H1 (cell line): ENCODE measurements at regions not wholly inside any gene's neighbourhood (a gene's known extent, or its start where the extent isn't known, plus 50 kb on each side); places are given as distances from the start of the nearest gene placed in this dataset.

ENCODE experiments used
- CTCF ChIA-PET: fragments of 300-600 bp; sonication (Branson Sonifier 250); formaldehyde crosslinking; loops from one replicate; lab custom pipeline; 2021; ENCODE audit not compliant: partially characterized antibody; lab: Charles Lee
- POLR2A ChIA-PET: fragments of 300-600 bp; sonication (Branson Sonifier 250); formaldehyde crosslinking; loops from one replicate; lab custom pipeline; 2021; ENCODE audit warnings: inconsistent platforms; ENCODE audit not compliant: partially characterized antibody; lab: Charles Lee
- DNase-seq, 2 experiments: peaks; one replicate each; pipeline versions ENCODE4 v3.0.0 to v3.0.0-alpha.2; 2010 to 2022; ENCODE audit warnings: low spot score in 2 of 2, low read depth in 1 of 2, mixed read lengths in 1 of 2
- FAIRE-seq: peaks from 2 replicates; lab custom pipeline; 2011; peaks lifted over from hg19 to GRCh38; lab: Jason Lieb, UNC
- H2AFZ ChIP-seq: 2 replicates; pipeline ENCODE4 v1.8.1; 2012; ENCODE audit warnings: low read length, inconsistent platforms
- H2AK5ac ChIP-seq: 2 replicates; pipeline ENCODE4 v1.6.1; 2013; ENCODE audit warnings: low read depth, low read length
- H2BK120ac ChIP-seq: replicated peaks from 2 replicates; pipeline ENCODE3; 2013; ENCODE audit warnings: low read depth, low read length, inconsistent platforms
- H2BK12ac ChIP-seq: 2 replicates; pipeline ENCODE4 v1.6.1; 2013; ENCODE audit warnings: low read depth, low read length
- H2BK15ac ChIP-seq: 2 replicates; pipeline ENCODE4 v1.6.1; 2013; ENCODE audit warnings: low read length
- H2BK20ac ChIP-seq: 2 replicates; pipeline ENCODE4 v1.6.1; 2013; ENCODE audit warnings: low read length
- H2BK5ac ChIP-seq: 2 replicates; pipeline ENCODE4 v1.6.1; 2013; ENCODE audit warnings: low read depth, low read length
- H3K14ac ChIP-seq: 2 replicates; pipeline ENCODE4 v1.6.1; 2013; ENCODE audit warnings: inconsistent platforms; ENCODE audit not compliant: insufficient read length
- H3K18ac ChIP-seq: 2 replicates; pipeline ENCODE4 v1.6.1; 2013; ENCODE audit warnings: low read length; ENCODE audit errors: extremely low read depth
- H3K23ac ChIP-seq: 2 replicates; pipeline ENCODE4 v1.6.1; 2013; ENCODE audit warnings: inconsistent platforms; ENCODE audit not compliant: insufficient read length
- H3K23me2 ChIP-seq: 2 replicates; pipeline ENCODE4 v1.6.1; 2013; ENCODE audit warnings: low read depth, low read length
- H3K27ac ChIP-seq: 2 replicates; pipeline ENCODE4 v1.6.1; 2011; ENCODE audit warnings: low read depth, low read length, inconsistent platforms
- H3K27me3 ChIP-seq, 4 experiments: replicated peaks in 1 of 4; 1 replicate in 1 of 4; 2 replicates in 3 of 4; pipeline versions ENCODE4 v1.6.1 to v1.8.1; 2011 to 2013; ENCODE audit warnings: low read length in 3 of 4, mild to moderate bottlenecking in 3 of 4, inconsistent platforms in 2 of 4, mixed read lengths in 2 of 4, moderate library complexity in 1 of 4; ENCODE audit not compliant: control insufficient read depth in 3 of 4, insufficient read depth in 3 of 4; ENCODE audit errors: extremely low read depth in 1 of 4
- H3K36me3 ChIP-seq, 4 experiments: 2 replicates each; pipeline versions ENCODE4 v1.6.1 to v1.8.1; 2011 to 2013; ENCODE audit warnings: mild to moderate bottlenecking in 4 of 4, low read length in 3 of 4, moderate library complexity in 2 of 4, control low read depth in 1 of 4, inconsistent platforms in 1 of 4; ENCODE audit not compliant: insufficient read depth in 4 of 4, control insufficient read depth in 2 of 4
- H3K4ac ChIP-seq: replicated peaks from 2 replicates; pipeline ENCODE3; 2013; ENCODE audit warnings: low read length, low read depth, mixed read lengths, inconsistent platforms; ENCODE audit not compliant: insufficient read length
- H3K4me1 ChIP-seq, 4 experiments: replicated peaks in 1 of 4; 1 replicate in 1 of 4; 2 replicates in 3 of 4; pipeline versions ENCODE4 v1.6.1 to v1.8.1; 2011 to 2013; ENCODE audit warnings: low read length in 3 of 4, inconsistent platforms in 2 of 4, mixed read lengths in 1 of 4; ENCODE audit not compliant: insufficient read depth in 4 of 4, control insufficient read depth in 3 of 4
- H3K4me2 ChIP-seq, 2 experiments: 2 replicates each; pipeline versions ENCODE4 v1.6.1 to v1.8.1; 2011 to 2013; ENCODE audit warnings: low read depth in 2 of 2, low read length in 2 of 2, control low read depth in 1 of 2, inconsistent platforms in 1 of 2, mild to moderate bottlenecking in 1 of 2; ENCODE audit not compliant: insufficient read depth in 1 of 2
- H3K4me3 ChIP-seq, 4 experiments: fragments of 200-600, 300-600 bp in 1 of 4; sonication (generic), shearing (Covaris generic), sonication (Bioruptor Twin) in 1 of 4; 2 replicates each; pipeline versions ENCODE4 v1.5.1 to v1.8.1; 2011 to 2016; ENCODE audit warnings: low read length in 4 of 4, low read depth in 3 of 4, control low read depth in 2 of 4, inconsistent platforms in 2 of 4, mild to moderate bottlenecking in 2 of 4, mixed read lengths in 1 of 4, moderate library complexity in 1 of 4; ENCODE audit not compliant: insufficient read depth in 2 of 4; ENCODE audit errors: extremely low read depth in 1 of 4
- H3K56ac ChIP-seq: replicated peaks from 2 replicates; pipeline ENCODE3; 2013; ENCODE audit warnings: low read depth, mild to moderate bottlenecking, mixed read lengths, low read length, inconsistent platforms; ENCODE audit not compliant: insufficient read length
- H3K79me1 ChIP-seq: 2 replicates; pipeline ENCODE4 v1.6.1; 2013; ENCODE audit warnings: low read depth, low read length, control low read depth
- H3K79me2 ChIP-seq, 2 experiments: 2 replicates each; pipeline versions ENCODE4 v1.6.1 to v1.8.1; 2012 to 2013; ENCODE audit warnings: low read length in 2 of 2, mild to moderate bottlenecking in 2 of 2, inconsistent platforms in 1 of 2; ENCODE audit not compliant: insufficient read depth in 2 of 2, control insufficient read depth in 1 of 2
- H3K9ac ChIP-seq, 4 experiments: replicated peaks in 1 of 4; 1 replicate in 1 of 4; 2 replicates in 3 of 4; pipeline versions ENCODE4 v1.6.1 to v1.8.1; 2011 to 2013; ENCODE audit warnings: low read depth in 3 of 4, low read length in 3 of 4, control low read depth in 2 of 4, mild to moderate bottlenecking in 2 of 4, moderate library complexity in 2 of 4, inconsistent platforms in 1 of 4; ENCODE audit errors: extremely low read depth in 1 of 4
- H3K9me3 ChIP-seq, 2 experiments: 2 replicates each; pipeline versions ENCODE4 v1.6.1 to v1.8.1; 2012 to 2013; ENCODE audit warnings: mild to moderate bottlenecking in 2 of 2, moderate library complexity in 2 of 2, control low read depth in 1 of 2, inconsistent platforms in 1 of 2, low read depth in 1 of 2, low read length in 1 of 2, mixed read lengths in 1 of 2; ENCODE audit not compliant: insufficient read depth in 2 of 2
- H4K20me1 ChIP-seq, 2 experiments: replicated peaks in 1 of 2; 2 replicates each; pipeline versions ENCODE3 to v1.8.1; 2011 to 2013; ENCODE audit warnings: inconsistent platforms in 2 of 2, low read length in 2 of 2, mild to moderate bottlenecking in 1 of 2; ENCODE audit not compliant: insufficient read depth in 2 of 2, control insufficient read depth in 1 of 2
- H4K5ac ChIP-seq: 2 replicates; pipeline ENCODE4 v1.6.1; 2013; ENCODE audit warnings: low read length, low read depth, mixed read lengths, inconsistent platforms; ENCODE audit not compliant: insufficient read length
- H4K8ac ChIP-seq: 2 replicates; pipeline ENCODE4 v1.8.0; 2013; ENCODE audit warnings: mild to moderate bottlenecking, moderate library complexity, low read length, inconsistent platforms; ENCODE audit not compliant: insufficient read depth; ENCODE audit errors: extremely low read depth
- H4K91ac ChIP-seq: replicated peaks from 2 replicates; pipeline ENCODE3; 2013; ENCODE audit warnings: low read length, mixed read lengths, inconsistent platforms; ENCODE audit not compliant: insufficient read length
- ATF2 ChIP-seq: IDR thresholded peaks from 2 replicates; pipeline ENCODE4 v1.6.1; 2012; ENCODE audit warnings: low read length, inconsistent platforms
- CBX5 ChIP-seq: fragments of 300-800, 300-1000 bp; sonication (generic); IDR thresholded peaks from 2 replicates; pipeline ENCODE4 v1.7.1; 2016; ENCODE audit warnings: antibody characterized with exemption, low read length, low read depth
- GABPA ChIP-seq: IDR thresholded peaks from 2 replicates; pipeline ENCODE4 v1.6.1; 2011; ENCODE audit warnings: mild to moderate bottlenecking, low read length, moderate library complexity, borderline replicate concordance; ENCODE audit not compliant: insufficient read depth
- MAFK ChIP-seq: IDR thresholded peaks from 2 replicates; pipeline ENCODE4 v1.6.1; 2012; ENCODE audit warnings: low read depth, mild to moderate bottlenecking, improper control_type of control experiment, low read length
- NANOG ChIP-seq: IDR thresholded peaks from 2 replicates; pipeline ENCODE4 v1.6.1; 2011; ENCODE audit warnings: low read length, low read depth, mild to moderate bottlenecking, inconsistent platforms; ENCODE audit not compliant: insufficient read depth, poor library complexity, severe bottlenecking
- POLR2A ChIP-seq, 2 experiments: IDR thresholded peaks; 1 replicate in 1 of 2; 2 replicates in 1 of 2; pipeline ENCODE4 v1.6.1; 2011; ENCODE audit warnings: low read depth in 2 of 2, low read length in 2 of 2, mild to moderate bottlenecking in 2 of 2; ENCODE audit errors: control extremely low read depth in 1 of 2
- RNF2 ChIP-seq: fragments of 200-900, 300-1000 bp; sonication (generic); IDR thresholded peaks from 2 replicates; pipeline ENCODE4 v1.7.1; 2016; ENCODE audit warnings: borderline replicate concordance, low read depth, mild to moderate bottlenecking, antibody characterized with exemption, low read length; ENCODE audit not compliant: poor library complexity, severe bottlenecking; ENCODE audit errors: missing control alignments
- SIX5 ChIP-seq: IDR thresholded peaks from 2 replicates; pipeline ENCODE4 v1.6.1; 2011; ENCODE audit warnings: mild to moderate bottlenecking, low read depth, low read length
- TBP ChIP-seq: IDR thresholded peaks from 2 replicates; pipeline ENCODE4 v1.6.1; 2011; ENCODE audit warnings: low read depth, low read length, improper control_type of control experiment
- WGBS, 2 experiments: shearing (Covaris generic) in 1 of 2; methylation state at CpG; one replicate each; pipeline versions ENCODE4 v1.1.6 to v1.1.7; 2013 to 2015; ENCODE audit warnings: low lambda C conversion rate in 2 of 2, mixed read lengths in 2 of 2, inconsistent platforms in 1 of 2, low coverage in 1 of 2, missing lambda C conversion rate in 1 of 2; ENCODE audit not compliant: insufficient replicate concordance in 2 of 2, insufficient coverage in 1 of 2, insufficient read length in 1 of 2; ENCODE audit errors: extremely low coverage in 1 of 2, missing lambda C conversion rate in 1 of 2; 5-methylcytosine and 5-hydroxymethylcytosine counted together

GRCh38 chr14:97295108-97295710 is 498.0 kb downstream of the VRK1 start:
- Histone ChIP-seq H4K8ac (no peak overlapping the region), H2BK120ac (no peak overlapping the region), H3K18ac (no peak overlapping the region), H3K79me1 (no peaks in the 10 kb centered on the region), H3K4me2 (no peak overlapping the region), H2BK5ac (no peak overlapping the region), H2AK5ac (no peak overlapping the region), H4K5ac (no peak overlapping the region), H3K27ac (no peak overlapping the region), H3K14ac (no peak overlapping the region), H2BK12ac (no peak overlapping the region), H4K91ac (no peak overlapping the region), H3K4me3 (no peak overlapping the region), H3K23ac (no peak overlapping the region), H3K56ac (no peak overlapping the region), H3K9ac (no peak overlapping the region), H3K27me3 (no peaks in the 10 kb centered on the region), H3K23me2 (no peaks in the 10 kb centered on the region), H3K79me2 (no peaks in the 10 kb centered on the region), H4K20me1 (no peaks in the 10 kb centered on the region), H2AFZ (no peak overlapping the region), H3K36me3 (no peaks in the 10 kb centered on the region), H3K9me3 (no peaks in the 10 kb centered on the region), H2BK15ac (no peak overlapping the region), H3K4ac (no peak overlapping the region), H2BK20ac (no peak overlapping the region), H3K4me1 (peaks cover 0 to 5% (median 0%) of the 10 kb centered on the region in 4 experiments; a peak in 1 of 7 replicates)
- TF ChIP-seq NANOG = no peak
- no peak for TF ChIP-seq TBP
- no peak for TF ChIP-seq GABPA
- TF ChIP-seq ATF2 = no peak
- TF ChIP-seq MAFK = no peak
- TF ChIP-seq POLR2A (IDR thresholded peaks at IDR 0.05; ENCODE audit: control extremely low read depth in 1 of 2, low read depth in 2 of 2, low read length in 2 of 2) = no peak
- TF ChIP-seq CBX5 = no peak
- no peak for TF ChIP-seq RNF2
- no peak for TF ChIP-seq SIX5
- ChIA-PET POLR2A (no interaction called here), CTCF (interaction anchor here (0.6 kb wide), 1 partner anchor 566 kb away, joined by 4 read pairs; no protein-coding TSS in a partner anchor)
- DNase-seq (no peak), FAIRE-seq (no peak)
- 89% methylated on average over 9 of the region's 9 CpGs; no CpG with 5 or more reads in 1 of the 2 experiments for WGBS, 2 experiments
